ENCODE measurements at regions not wholly inside any gene's neighbourhood (a gene's known extent, or its start where the extent isn't known, plus 50 kb on each side); places are given as distances from the start of the nearest gene placed in this dataset.

- Histone ChIP-seq H3K4me3 (no peak overlapping the region), H3K36me3 (no peaks in the 10 kb centered on the region), H3K27ac (peak overlapping the region; percentile 28; the same call in 1 of the 2 replicates), H3K9ac (no peak overlapping the region), H3K4me2 (peak overlapping the region; percentile 62), H3K27me3 (no peaks in the 10 kb centered on the region), H4K20me1 (no peaks in the 10 kb centered on the region), H3K4me1 (peaks cover 24% of the 10 kb centered on the region), H3K9me3 (peaks cover 9% of the 10 kb centered on the region; the same call in 1 of the 2 replicates)
- no peak for TF ChIP-seq Cebpa-rat (IDR thresholded peaks at IDR 0.05)
Measured at GRCh38 chr1:232891071-232891470, 59.3 kb upstream of the NTPCR start.

- Histone ChIP-seq H4K20me1 (no peaks in the 10 kb centered on the region), H3K9ac (no peak overlapping the region), H3K4me1 (peaks cover 24% of the 10 kb centered on the region), H3K27ac (0 out of 2 replicates have a peak overlapping the region, but pooled peaks have one; percentile 28), H3K4me3 (no peak overlapping the region), H3K9me3 (peaks cover 9% of the 10 kb centered on the region; the same call in 1 of the 2 replicates), H3K4me2 (peak overlapping the region; percentile 62), H3K27me3 (no peaks in the 10 kb centered on the region), H3K36me3 (no peaks in the 10 kb centered on the region)
- no peak for TF ChIP-seq Cebpa-rat (IDR thresholded peaks at IDR 0.05)
Measured at GRCh38 chr1:232891656-232892317, 58.6 kb upstream of the NTPCR start.

- Histone ChIP-seq H3K4me1 (peaks cover 24% of the 10 kb centered on the region), H3K4me3 (no peak overlapping the region), H4K20me1 (no peaks in the 10 kb centered on the region), H3K9ac (no peak overlapping the region), H3K27ac (no peak overlapping the region), H3K4me2 (no peak overlapping the region), H3K27me3 (no peaks in the 10 kb centered on the region), H3K36me3 (no peaks in the 10 kb centered on the region), H3K9me3 (peaks cover 18% of the 10 kb centered on the region)
- no peak for TF ChIP-seq Cebpa-rat (IDR thresholded peaks at IDR 0.05)
Measured at GRCh38 chr1:232893481-232894313, 56.7 kb upstream of the NTPCR start.

GRCh38 chr1:232894436-232894835 lies 56.0 kb upstream of the NTPCR start:
- Histone ChIP-seq H3K4me3 (no peak overlapping the region), H3K27me3 (no peaks in the 10 kb centered on the region)

GRCh38 chr1:232897949-232898465 lies 52.4 kb upstream of the NTPCR start:
- no peaks in the 10 kb centered on the region for H4K20me1 ChIP-seq
- no peak overlapping the region for H3K4me2 ChIP-seq
- no peak overlapping the region for H3K27ac ChIP-seq
- H3K4me3 ChIP-seq, result no peak overlapping the region
- peaks cover 10% of the 10 kb centered on the region for H3K4me1 ChIP-seq
- TF ChIP-seq Cebpa-rat (IDR thresholded peaks at IDR 0.05), result no peak
- peaks cover 26% of the 10 kb centered on the region for H3K9me3 ChIP-seq
- H3K36me3 ChIP-seq, result no peaks in the 10 kb centered on the region
- H3K9ac ChIP-seq, result no peak overlapping the region
- no peaks in the 10 kb centered on the region for H3K27me3 ChIP-seq

More at GRCh38 chr1:232894436-232894835, 56.0 kb upstream of the NTPCR start:
- H3K9ac ChIP-seq, result no peak overlapping the region
- H4K20me1 ChIP-seq, result no peaks in the 10 kb centered on the region
- no peaks in the 10 kb centered on the region for H3K36me3 ChIP-seq
- no peak overlapping the region for H3K4me2 ChIP-seq
- H3K9me3 ChIP-seq, result peaks cover 25% of the 10 kb centered on the region
- TF ChIP-seq Cebpa-rat (IDR thresholded peaks at IDR 0.05), result no peak
- no peak overlapping the region for H3K27ac ChIP-seq
- H3K4me1 ChIP-seq, result peaks cover 24% of the 10 kb centered on the region

- no peak overlapping the region for H3K9ac ChIP-seq
Measured at GRCh38 chr1:232899268-232899667, 51.1 kb upstream of the NTPCR start.

GRCh38 chr1:232899839-232900238 lies 50.6 kb upstream of the NTPCR start:
- Histone ChIP-seq H3K27ac (no peak overlapping the region), H3K4me2 (no peak overlapping the region), H3K4me1 (peaks cover 10% of the 10 kb centered on the region), H3K36me3 (no peaks in the 10 kb centered on the region), H3K9me3 (peaks cover 18% of the 10 kb centered on the region), H3K27me3 (no peaks in the 10 kb centered on the region), H4K20me1 (no peaks in the 10 kb centered on the region), H3K4me3 (no peak overlapping the region), H3K9ac (no peak overlapping the region)
- TF ChIP-seq Cebpa-rat (IDR thresholded peaks at IDR 0.05), result no peak

More at GRCh38 chr1:232899268-232899667, 51.1 kb upstream of the NTPCR start:
- H3K27me3 ChIP-seq, result no peaks in the 10 kb centered on the region
- no peaks in the 10 kb centered on the region for H4K20me1 ChIP-seq
- H3K4me2 ChIP-seq, result no peak overlapping the region
- H3K4me3 ChIP-seq, result no peak overlapping the region
- H3K4me1 ChIP-seq, result peaks cover 10% of the 10 kb centered on the region
- H3K9me3 ChIP-seq, result peaks cover 23% of the 10 kb centered on the region
- H3K36me3 ChIP-seq, result no peaks in the 10 kb centered on the region
- H3K27ac ChIP-seq, result no peak overlapping the region
- TF ChIP-seq Cebpa-rat (IDR thresholded peaks at IDR 0.05), result no peak

Data from BLaER1 (cell line).